HCT116 (cell line): ENCODE measurements at regions not wholly inside any gene's neighbourhood (a gene's known extent, or its start where the extent isn't known, plus 50 kb on each side); places are given as distances from the start of the nearest gene placed in this dataset.
"Not testable (repeated sequence)": the region's sequence is repeated elsewhere in the genome, so short reads cannot be mapped to it uniquely, and the experiment has no call there.

Source experiments
- ATAC-seq: fragments of 200-7000 bp; cut with Tn5 transposase; 2 replicates; pipeline ENCODE4 v1.9.1; 2020; ENCODE audit warnings: mild to moderate bottlenecking, moderate library complexity
- BruUV-seq: library from RNA; stranded (reverse); fragments of 400-500 nt; replicated peaks from 2 replicates; lab custom pipeline; 2021; lab: Mats Ljungman, UMichigan
- CTCF ChIA-PET: fragments of 300-600 bp; sonication (Branson Sonifier 250); formaldehyde crosslinking; loops from one replicate; lab custom pipeline; 2021; ENCODE audit warnings: antibody characterized with exemption; lab: Charles Lee
- POLR2A ChIA-PET: fragments of 300-600, 350-600 bp; sonication (Branson Sonifier 250); formaldehyde crosslinking; loops from one replicate; lab custom pipeline; 2021; ENCODE audit warnings: antibody characterized with exemption; lab: Charles Lee
- RAD21 ChIA-PET, 2 experiments: fragments of 300-600 bp; sonication (Branson Sonifier 250); formaldehyde crosslinking; loops; one replicate each; lab custom pipeline; 2023; ENCODE audit warnings: low total read pairs in 2 of 2; ENCODE audit not compliant: uncharacterized antibody in 2 of 2, unreplicated experiment in 2 of 2, low non-redundant PET in 1 of 2; lab: Charles Lee
- DNase-seq: peaks from one replicate; pipeline ENCODE4 v3.0.0-alpha.2; 2010; ENCODE audit warnings: low read depth, low spot score
- H2AFZ ChIP-seq: fragments of 200-600 bp; shearing (Covaris generic), sonication (generic); 2 replicates; pipeline ENCODE4 v1.6.1; 2017; ENCODE audit warnings: low read depth, mixed run types, mixed read lengths, antibody characterized with exemption, low read length; ENCODE audit not compliant: poor library complexity, severe bottlenecking
- H3K27ac ChIP-seq: 2 replicates; pipeline ENCODE4 v1.5.1; 2012; ENCODE audit warnings: low read depth, low read length
- H3K27me3 ChIP-seq: fragments of 200-600 bp; sonication (generic); 2 replicates; pipeline ENCODE4 v1.6.1; 2016; ENCODE audit warnings: mixed run types, low read length, mixed read lengths; ENCODE audit not compliant: insufficient read depth
- H3K36me3 ChIP-seq, 2 experiments: fragments of 200-500 bp in 1 of 2; fragments of 200-600 bp in 1 of 2; sonication (Bioruptor generic) in 1 of 2; sonication (generic) in 1 of 2; 2 replicates each; pipeline versions ENCODE4 v1.5.1 to v1.6.1; 2014 to 2016; ENCODE audit warnings: low read length in 2 of 2, inconsistent platforms in 1 of 2, mixed read lengths in 1 of 2, mixed run types in 1 of 2; ENCODE audit not compliant: insufficient read depth in 2 of 2, control insufficient read depth in 1 of 2
- H3K4me1 ChIP-seq, 2 experiments: fragments of 200-600 bp in 1 of 2; sonication (generic) in 1 of 2; 2 replicates each; pipeline versions ENCODE4 v1.5.1 to v1.6.1; 2012 to 2017; ENCODE audit warnings: low read length in 2 of 2, inconsistent platforms in 1 of 2, mild to moderate bottlenecking in 1 of 2, mixed read lengths in 1 of 2, mixed run types in 1 of 2, moderate library complexity in 1 of 2; ENCODE audit not compliant: insufficient read depth in 2 of 2, control insufficient read depth in 1 of 2
- H3K4me2 ChIP-seq: fragments of 200-600 bp; sonication (generic); 2 replicates; pipeline ENCODE4 v1.6.1; 2017; ENCODE audit warnings: mixed run types, low read length, mixed read lengths
- H3K4me3 ChIP-seq, 2 experiments: fragments of 200-600 bp in 1 of 2; sonication (generic) in 1 of 2; replicated peaks in 1 of 2; 2 replicates each; pipeline ENCODE4 v1.5.1; 2011 to 2016; ENCODE audit warnings: low read length in 2 of 2, control low read depth in 1 of 2, low read depth in 1 of 2, mild to moderate bottlenecking in 1 of 2, mixed read lengths in 1 of 2, mixed run types in 1 of 2
- H3K79me2 ChIP-seq: fragments of 200-600 bp; sonication (generic); 2 replicates; pipeline ENCODE4 v1.6.1; 2017; ENCODE audit warnings: mild to moderate bottlenecking, mixed run types, low read length, moderate library complexity, mixed read lengths; ENCODE audit not compliant: insufficient read depth
- H3K9ac ChIP-seq: fragments of 200-600 bp; sonication (generic); 2 replicates; pipeline ENCODE4 v1.6.1; 2016; ENCODE audit warnings: low read length, mixed read lengths
- H3K9me2 ChIP-seq: fragments of 200-600 bp; sonication (generic), shearing (Covaris generic); 2 replicates; pipeline ENCODE4 v1.6.1; 2017; ENCODE audit warnings: mixed run types, mild to moderate bottlenecking, moderate library complexity; ENCODE audit not compliant: insufficient read depth
- H3K9me3 ChIP-seq, 2 experiments: fragments of 200-500 bp in 1 of 2; fragments of 200-600 bp in 1 of 2; sonication (Bioruptor generic) in 1 of 2; sonication (generic) in 1 of 2; 2 replicates each; pipeline ENCODE4 v1.6.1; 2014 to 2017; ENCODE audit warnings: low read length in 2 of 2, mixed read lengths in 2 of 2, inconsistent platforms in 1 of 2, low read depth in 1 of 2, mild to moderate bottlenecking in 1 of 2, mixed run types in 1 of 2, moderate library complexity in 1 of 2; ENCODE audit not compliant: control insufficient read depth in 1 of 2, insufficient read depth in 1 of 2
- H4K20me1 ChIP-seq: fragments of 200-600 bp; sonication (generic), shearing (Covaris generic); 2 replicates; pipeline ENCODE4 v1.6.1; 2017; ENCODE audit warnings: mixed run types, mild to moderate bottlenecking, moderate library complexity; ENCODE audit not compliant: insufficient read depth
- ATF3 ChIP-seq: IDR thresholded peaks from 2 replicates; pipeline ENCODE4 v1.6.1; 2012
- CBX3 ChIP-seq: IDR thresholded peaks from 2 replicates; pipeline ENCODE4 v1.6.1; 2012; ENCODE audit warnings: low read depth
- EGR1 ChIP-seq: IDR thresholded peaks from 2 replicates; pipeline ENCODE4 v1.6.1; 2012; ENCODE audit warnings: low read depth
- ELF1 ChIP-seq: IDR thresholded peaks from 2 replicates; pipeline ENCODE4 v1.6.1; 2012; ENCODE audit warnings: low read depth, borderline replicate concordance
- EZH2 ChIP-seq: fragments of 200-600 bp; sonication (generic); IDR thresholded peaks from 2 replicates; pipeline ENCODE4 v1.6.1; 2017; ENCODE audit warnings: antibody characterized with exemption, mixed run types
- MAX ChIP-seq: IDR thresholded peaks from 2 replicates; pipeline ENCODE4 v1.6.1; 2012
- POLR2AphosphoS5 ChIP-seq: IDR thresholded peaks from 2 replicates; pipeline ENCODE4 v1.6.1; 2011; ENCODE audit warnings: mild to moderate bottlenecking, low read depth, low read length, moderate library complexity
- REST ChIP-seq: IDR thresholded peaks from 2 replicates; pipeline ENCODE4 v1.6.1; 2012; ENCODE audit warnings: low read depth
- SIN3A ChIP-seq: IDR thresholded peaks from 2 replicates; pipeline ENCODE4 v1.6.1; 2012; ENCODE audit warnings: low read depth
- SP1 ChIP-seq: IDR thresholded peaks from 2 replicates; pipeline ENCODE4 v1.6.1; 2012; ENCODE audit warnings: low read depth
- TCF7L2 ChIP-seq: IDR thresholded peaks from 2 replicates; pipeline ENCODE4 v1.7.0; 2011; ENCODE audit warnings: borderline replicate concordance, inconsistent platforms; ENCODE audit not compliant: insufficient read depth, insufficient read length; ENCODE audit errors: extremely low read depth
- YY1 ChIP-seq: IDR thresholded peaks from 2 replicates; pipeline ENCODE4 v1.6.1; 2011; ENCODE audit warnings: low read length, low read depth, moderate library complexity, mild to moderate bottlenecking; ENCODE audit not compliant: insufficient replicate concordance; ENCODE audit errors: extremely low read depth
- intact Hi-C: fragments of 100-400 bp; cut with micrococcal nuclease; formaldehyde crosslinking; loops from 2 replicates; pipeline ENCODE4 v1.10.0; 2022

GRCh38 chr10:84719687-84720086 lies 391.3 kb downstream of the CCSER2 start:
- Histone ChIP-seq H3K4me1 (no peaks in the 10 kb centered on the region), H3K79me2 (no peaks in the 10 kb centered on the region), H2AFZ (no peak overlapping the region), H3K9ac (no peak overlapping the region), H3K27me3 (peaks cover 45% of the 10 kb centered on the region), H3K9me3 (no peaks in the 10 kb centered on the region), H3K4me2 (no peak overlapping the region), H3K27ac (no peak overlapping the region), H4K20me1 (no peaks in the 10 kb centered on the region), H3K36me3 (no peaks in the 10 kb centered on the region), H3K4me3 (no peak overlapping the region), H3K9me2 (no peaks in the 10 kb centered on the region)
- BruUV-seq = no TSS peak
- TF ChIP-seq ELF1 (no peak), ATF3 (no peak), SP1 (no peak), CBX3 (no peak)
- ChIA-PET CTCF (no interaction called here), POLR2A (no interaction called here), RAD21 (no interaction called here)
- DNase-seq (no peak), ATAC-seq (no peak)
- intact Hi-C loops = loop anchor here (5.0 to 10.0 kb wide), 3 partner anchors 52 to 455 kb away; no protein-coding TSS in a partner anchor

GRCh38 chr10:84727398-84727797 lies 399.0 kb downstream of the CCSER2 start:
- ChIA-PET CTCF (no interaction called here), POLR2A (no interaction called here), RAD21 (no interaction called here)
- no peaks in the 10 kb centered on the region for H4K20me1 ChIP-seq
- H3K4me3 ChIP-seq = no peak overlapping the region
- intact Hi-C loops = no loop called here
- no peaks in the 10 kb centered on the region for H3K36me3 ChIP-seq
- H3K4me1 ChIP-seq = no peaks in the 10 kb centered on the region
- H3K27ac ChIP-seq = no peak overlapping the region
- no peaks in the 10 kb centered on the region for H3K79me2 ChIP-seq
- H3K9ac ChIP-seq = no peak overlapping the region
- H3K4me2 ChIP-seq = no peak overlapping the region
- peaks cover 24% of the 10 kb centered on the region for H3K27me3 ChIP-seq
- no peak overlapping the region for H2AFZ ChIP-seq
- no peaks in the 10 kb centered on the region for H3K9me2 ChIP-seq
- TF ChIP-seq MAX (no peak), EZH2 (no peak), YY1 (no peak), REST (no peak), EGR1 (no peak), SIN3A (no peak), SP1 (no peak), TCF7L2 (no peak), POLR2AphosphoS5 (no peak)
- DNase-seq (no peak), ATAC-seq (no peak)
- H3K9me3 ChIP-seq = no peaks in the 10 kb centered on the region
- no TSS peak for BruUV-seq

- H3K4me3 ChIP-seq, H3K36me3 ChIP-seq, DNase-seq, H4K20me1 ChIP-seq, H3K79me2 ChIP-seq, H3K4me2 ChIP-seq, POLR2A ChIA-PET, BruUV-seq, H3K9me3 ChIP-seq, intact Hi-C loops, H2AFZ ChIP-seq, H3K27me3 ChIP-seq, H3K27ac ChIP-seq, H3K9ac ChIP-seq, ATAC-seq, H3K9me2 ChIP-seq, H3K4me1 ChIP-seq: not testable (repeated sequence)
- ChIA-PET CTCF (interaction anchor here (0.9 kb wide), 1 partner anchor 197 kb away, joined by 3 read pairs; no protein-coding TSS in a partner anchor), RAD21 (interaction anchor here in 1 of 2 experiments (1.2 kb wide), 1 partner anchor 126 kb away, joined by 4 read pairs; no protein-coding TSS in a partner anchor)
Measured at GRCh38 chr10:84739126-84739525, 410.7 kb downstream of the CCSER2 start.
